NB4 (cell line): ENCODE measurements at regions not wholly inside any gene's neighbourhood (a gene's known extent, or its start where the extent isn't known, plus 50 kb on each side); places are given as distances from the start of the nearest gene placed in this dataset.

Experiments
- CTCF ChIP-seq: IDR thresholded peaks from one replicate; pipeline ENCODE4 v1.5.1; 2012; ENCODE audit warnings: low read depth, low read length
- MAX ChIP-seq: IDR thresholded peaks from 2 replicates; pipeline ENCODE4 v1.6.1; 2011; ENCODE audit warnings: low read depth, low read length
- MYC ChIP-seq: IDR thresholded peaks from 2 replicates; pipeline ENCODE4 v1.6.1; 2011; ENCODE audit warnings: low read depth, low read length
- POLR2A ChIP-seq: IDR thresholded peaks from 2 replicates; pipeline ENCODE4 v1.6.1; 2011; ENCODE audit warnings: mild to moderate bottlenecking; ENCODE audit not compliant: insufficient read length; ENCODE audit errors: extremely low read depth

DNA sequence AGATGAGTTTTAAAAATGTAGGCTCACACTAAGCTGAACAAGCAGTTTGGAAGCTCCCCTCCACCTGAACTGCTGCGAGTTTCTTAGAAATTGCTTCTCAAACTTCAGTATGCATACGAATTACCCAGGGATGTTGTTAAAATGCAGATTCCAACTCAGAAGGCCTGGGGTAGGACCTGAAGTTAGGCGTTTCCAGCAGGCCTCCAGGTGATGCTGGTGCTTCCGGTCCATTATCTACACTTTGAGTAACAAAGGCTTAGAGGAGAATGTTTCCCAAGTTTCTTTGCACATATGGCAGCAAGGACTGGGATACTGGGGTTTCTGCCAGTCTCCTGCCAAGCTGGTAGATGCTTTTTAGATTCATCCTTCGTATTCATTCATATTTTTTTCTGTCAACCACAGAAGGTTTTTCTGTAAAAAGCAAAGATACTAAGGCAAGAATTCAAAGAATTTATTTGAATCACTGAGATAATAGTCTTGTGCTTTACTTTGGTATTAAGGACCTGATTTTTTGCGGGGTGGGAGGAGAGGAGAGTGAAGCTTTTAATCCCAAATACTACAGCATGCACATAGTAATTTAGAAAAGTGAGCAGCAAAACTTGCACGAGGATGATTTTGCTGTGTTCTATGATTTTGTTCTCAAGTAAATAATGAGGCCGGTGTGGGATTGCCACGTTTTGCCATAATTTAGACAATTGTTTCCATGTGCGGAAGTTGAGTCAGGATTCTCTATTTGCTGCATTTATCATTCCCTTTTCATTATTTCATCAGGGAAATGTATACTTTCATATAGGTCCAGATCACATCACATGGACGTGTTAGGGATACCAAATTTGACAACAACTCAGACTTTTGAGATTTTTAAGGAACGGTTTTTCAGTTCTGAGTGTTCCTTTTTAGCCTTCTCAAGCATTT, 137.6 kb upstream of the SPATS2L start:
- TF ChIP-seq CTCF (no peak), POLR2A (no peak), MAX (no peak), MYC (no peak)
